ENCODE measurements at regions not wholly inside any gene's neighbourhood (a gene's known extent, or its start where the extent isn't known, plus 50 kb on each side); places are given as distances from the start of the nearest gene placed in this dataset.

GRCh38 chr10:109487691-109488090 is 435.6 kb downstream of the XPNPEP1 start:
- H3K27ac ChIP-seq (ENCODE audit: low read depth, low read length), result no peak overlapping the region
- ChIA-PET POLR2A (no interaction called here), CTCF (no interaction called here)
- H3K27me3 ChIP-seq (ENCODE audit: control insufficient read depth, insufficient read depth, low read length), result no peaks in the 10 kb centered on the region
- H3K4me3 ChIP-seq (ENCODE audit: low read depth, low read length), result no peak overlapping the region
- no peaks in the 10 kb centered on the region; the same call in 1 of the 2 replicates for H3K9me3 ChIP-seq (ENCODE audit: control insufficient read depth, insufficient read depth, low read length)
- no peak for TF ChIP-seq CTCF (IDR thresholded peaks at IDR 0.05; ENCODE audit: low read depth, low read length)
- DNase-seq (ENCODE audit: low read depth, low spot score), result no peak

GRCh38 chr10:109480836-109481235 is 442.5 kb downstream of the XPNPEP1 start:
- H3K9me3 ChIP-seq (ENCODE audit: control insufficient read depth, insufficient read depth, low read length), result no peaks in the 10 kb centered on the region
- CTCF ChIA-PET, result no interaction called here
- H3K27ac ChIP-seq (ENCODE audit: low read depth, low read length), result no peak overlapping the region
- no peak for TF ChIP-seq CTCF (IDR thresholded peaks at IDR 0.05; ENCODE audit: low read depth, low read length)
- POLR2A ChIA-PET, result no interaction called here
- H3K4me3 ChIP-seq (ENCODE audit: low read depth, low read length), result no peak overlapping the region
- no peaks in the 10 kb centered on the region for H3K27me3 ChIP-seq (ENCODE audit: control insufficient read depth, insufficient read depth, low read length)
- DNase-seq (ENCODE audit: low read depth, low spot score), result no peak

- no peak for TF ChIP-seq CTCF (IDR thresholded peaks at IDR 0.05; ENCODE audit: low read depth, low read length)
- no peaks in the 10 kb centered on the region for H3K27me3 ChIP-seq (ENCODE audit: control insufficient read depth, insufficient read depth, low read length)
- ChIA-PET POLR2A (no interaction called here), CTCF (no interaction called here)
- no peaks in the 10 kb centered on the region for H3K9me3 ChIP-seq (ENCODE audit: control insufficient read depth, insufficient read depth, low read length)
- DNase-seq (ENCODE audit: low read depth, low spot score), result no peak
- H3K27ac ChIP-seq (ENCODE audit: low read depth, low read length), result no peak overlapping the region
- H3K4me3 ChIP-seq (ENCODE audit: low read depth, low read length), result no peak overlapping the region
Observed at GRCh38 chr10:109475711-109476421, 447.4 kb downstream of the XPNPEP1 start.

- no peak for TF ChIP-seq CTCF (IDR thresholded peaks at IDR 0.05; ENCODE audit: low read depth, low read length)
- DNase-seq (ENCODE audit: low read depth, low spot score), result no peak
- CTCF ChIA-PET, result no interaction called here
- Histone ChIP-seq H3K27me3 (ENCODE audit: control insufficient read depth, insufficient read depth, low read length) (no peaks in the 10 kb centered on the region), H3K9me3 (ENCODE audit: control insufficient read depth, insufficient read depth, low read length) (no peaks in the 10 kb centered on the region), H3K27ac (ENCODE audit: low read depth, low read length) (no peak overlapping the region), H3K4me3 (ENCODE audit: low read depth, low read length) (no peak overlapping the region)
- POLR2A ChIA-PET, result no interaction called here
Observed at GRCh38 chr10:109474812-109475211, 448.5 kb downstream of the XPNPEP1 start.

- H3K27me3 ChIP-seq (ENCODE audit: control insufficient read depth, insufficient read depth, low read length), result no peaks in the 10 kb centered on the region
- ChIA-PET CTCF (no interaction called here), POLR2A (no interaction called here)
- H3K9me3 ChIP-seq (ENCODE audit: control insufficient read depth, insufficient read depth, low read length), result no peaks in the 10 kb centered on the region
- H3K27ac ChIP-seq (ENCODE audit: low read depth, low read length), result no peak overlapping the region
- no peak overlapping the region for H3K4me3 ChIP-seq (ENCODE audit: low read depth, low read length)
- no peak for TF ChIP-seq CTCF (IDR thresholded peaks at IDR 0.05; ENCODE audit: low read depth, low read length)
- DNase-seq (ENCODE audit: low read depth, low spot score), result no peak
Observed at GRCh38 chr10:109474261-109474660, 449.1 kb downstream of the XPNPEP1 start.
